WTC11 (cell line): ENCODE measurements at regions not wholly inside any gene's neighbourhood (a gene's known extent, or its start where the extent isn't known, plus 50 kb on each side); places are given as distances from the start of the nearest gene placed in this dataset.

Source experiments
- ATAC-seq: fragments of 200-7000 bp; cut with Tn5 transposase; 2 replicates; pipeline ENCODE4 v1.10.0; 2021; ENCODE audit warnings: mild to moderate bottlenecking, moderate library complexity
- CTCF ChIA-PET: fragments of 300-600 bp; sonication (Branson Sonifier 250); formaldehyde crosslinking; loops from one replicate; lab custom pipeline; 2021; ENCODE audit warnings: antibody characterized with exemption; lab: Charles Lee
- POLR2A ChIA-PET: fragments of 350-600 bp; sonication (Branson Sonifier 250); formaldehyde crosslinking; loops from one replicate; lab custom pipeline; 2021; ENCODE audit warnings: antibody characterized with exemption; lab: Charles Lee
- DNase-seq: peaks from one replicate; pipeline ENCODE4 v3.0.0; 2021; ENCODE audit warnings: low spot score
- H3K27ac Mint-ChIP-seq: 2 replicates; pipeline ENCODE4 v1.8.0; 2021; ENCODE audit warnings: mixed read lengths
- H3K27me3 Mint-ChIP-seq: 2 replicates; pipeline ENCODE4 v1.8.0; 2021; ENCODE audit warnings: low read depth, mild to moderate bottlenecking, moderate library complexity, mixed read lengths
- H3K36me3 Mint-ChIP-seq: 2 replicates; pipeline ENCODE4 v1.8.0; 2021; ENCODE audit warnings: mixed read lengths
- H3K4me1 Mint-ChIP-seq: 2 replicates; pipeline ENCODE4 v1.8.0; 2022; ENCODE audit warnings: mixed read lengths
- H3K4me3 Mint-ChIP-seq: 2 replicates; pipeline ENCODE4 v1.8.0; 2021; ENCODE audit warnings: mild to moderate bottlenecking, moderate library complexity, mixed read lengths
- H3K9me3 Mint-ChIP-seq: 2 replicates; pipeline ENCODE4 v1.8.0; 2021; ENCODE audit warnings: mixed read lengths
- ARID4B ChIP-seq: sonication (generic); formaldehyde crosslinking; IDR thresholded peaks from 2 replicates; pipeline ENCODE4 v1.8.0; 2023; ENCODE audit warnings: missing genetic modification reagents, mild to moderate bottlenecking, borderline replicate concordance
- ATF3 ChIP-seq: sonication (generic); formaldehyde crosslinking; conservative IDR thresholded peaks from 2 replicates; pipeline ENCODE4 v1.8.1; 2022; ENCODE audit warnings: mild to moderate bottlenecking, missing genetic modification reagents
- CREM ChIP-seq: sonication (generic); formaldehyde crosslinking; IDR thresholded peaks from 2 replicates; pipeline ENCODE4 v1.8.1; 2022; ENCODE audit warnings: mild to moderate bottlenecking, missing genetic modification reagents, moderate library complexity
- ESRRA ChIP-seq: sonication (generic); formaldehyde crosslinking; IDR thresholded peaks from 2 replicates; pipeline ENCODE4 v1.8.1; 2022; ENCODE audit warnings: mild to moderate bottlenecking, missing genetic modification reagents, borderline replicate concordance
- ETV6 ChIP-seq: sonication (generic); formaldehyde crosslinking; IDR thresholded peaks from 2 replicates; pipeline ENCODE4 v1.8.1; 2022; ENCODE audit warnings: mild to moderate bottlenecking, missing genetic modification reagents
- FOXK1 ChIP-seq: sonication (generic); formaldehyde crosslinking; IDR thresholded peaks from 2 replicates; pipeline ENCODE4 v1.8.0; 2022; ENCODE audit warnings: mild to moderate bottlenecking, moderate library complexity, missing genetic modification reagents
- GTF2I ChIP-seq: fragments of 250-450 bp; sonication (Bioruptor Pico); conservative IDR thresholded peaks from 2 replicates; pipeline ENCODE4 v1.4.0; 2021; ENCODE audit warnings: mild to moderate bottlenecking
- JAZF1 ChIP-seq: fragments of 250-450 bp; sonication (Bioruptor Pico); IDR thresholded peaks from 2 replicates; pipeline ENCODE4 v1.9.0; 2021; ENCODE audit warnings: moderate library complexity, mild to moderate bottlenecking, inconsistent platforms
- OVOL2 ChIP-seq: fragments of 250-450 bp; sonication (Bioruptor Pico); IDR thresholded peaks from 2 replicates; pipeline ENCODE4 v1.9.0; 2021; ENCODE audit warnings: mild to moderate bottlenecking, borderline replicate concordance
- SMAD3 ChIP-seq: sonication (generic); formaldehyde crosslinking; IDR thresholded peaks from 2 replicates; pipeline ENCODE4 v1.8.0; 2022; ENCODE audit warnings: missing genetic modification reagents, mild to moderate bottlenecking, borderline replicate concordance
- SOX15 ChIP-seq: fragments of 250-450 bp; sonication (Bioruptor Pico); IDR thresholded peaks from 2 replicates; pipeline ENCODE4 v1.9.0; 2021; ENCODE audit warnings: mild to moderate bottlenecking
- TEAD4 ChIP-seq: sonication (generic); formaldehyde crosslinking; IDR thresholded peaks from 2 replicates; pipeline ENCODE4 v1.8.0; 2022; ENCODE audit warnings: mild to moderate bottlenecking, missing genetic modification reagents
- ZNF219 ChIP-seq: sonication (generic); formaldehyde crosslinking; IDR thresholded peaks from 2 replicates; pipeline ENCODE4 v1.8.0; 2023; ENCODE audit warnings: missing genetic modification reagents, mild to moderate bottlenecking, borderline replicate concordance
- ZNF232 ChIP-seq: sonication (generic); formaldehyde crosslinking; IDR thresholded peaks from 2 replicates; pipeline ENCODE4 v1.8.0; 2022; ENCODE audit warnings: mild to moderate bottlenecking, missing genetic modification reagents
- ZNF317 ChIP-seq: sonication (generic); formaldehyde crosslinking; IDR thresholded peaks from 2 replicates; pipeline ENCODE4 v1.8.1; 2023; ENCODE audit warnings: low read depth, mild to moderate bottlenecking, moderate library complexity, missing genetic modification reagents, borderline replicate concordance
- ZNF396 ChIP-seq: fragments of 250-450 bp; sonication (Bioruptor Pico); IDR thresholded peaks from 2 replicates; pipeline ENCODE4 v1.8.0; 2021; ENCODE audit warnings: mild to moderate bottlenecking, moderate library complexity, borderline replicate concordance
- ZNF423 ChIP-seq: fragments of 250-450 bp; sonication (Bioruptor Pico); IDR thresholded peaks from 2 replicates; pipeline ENCODE4 v2.1.2; 2022; ENCODE audit warnings: mild to moderate bottlenecking, moderate library complexity
- ZNF425 ChIP-seq: fragments of 250-450 bp; sonication (Bioruptor Pico); conservative IDR thresholded peaks from 2 replicates; pipeline ENCODE4 v1.9.0; 2021; ENCODE audit warnings: mild to moderate bottlenecking
- ZNF512 ChIP-seq: sonication (generic); formaldehyde crosslinking; IDR thresholded peaks from 2 replicates; pipeline ENCODE4 v1.8.1; 2022; ENCODE audit warnings: missing genetic modification reagents, borderline replicate concordance
- ZNF532 ChIP-seq: fragments of 250-450 bp; sonication (Bioruptor Pico); IDR thresholded peaks from 2 replicates; pipeline ENCODE4 v1.9.0; 2021; ENCODE audit warnings: mild to moderate bottlenecking, borderline replicate concordance

GRCh38 chr16:85329059-85329812 lies 217.0 kb upstream of the CIBAR2 start:
- Mint-ChIP-seq H3K9me3 (no peaks in the 10 kb centered on the region), H3K27me3 (peaks cover 40% of the 10 kb centered on the region), H3K4me1 (peaks cover 62% of the 10 kb centered on the region), H3K36me3 (no peaks in the 10 kb centered on the region), H3K4me3 (peak overlapping the region; percentile 61), H3K27ac (peak overlapping the region; percentile 92; the same call in 1 of the 2 replicates)
- DNase-seq (peak; percentile 64), ATAC-seq (peak; percentile 3)
- TF ChIP-seq ZNF425 (CRISPR knock-in tag) (no peak), TEAD4 (CRISPR knock-in tag) (no peak), ATF3 (CRISPR knock-in tag) (no peak), JAZF1 (CRISPR knock-in tag) (no peak), ESRRA (0 out of 2 replicates have a peak, but pooled peaks have one; percentile 44), GTF2I (CRISPR knock-in tag) (peak; percentile 98), CREM (CRISPR knock-in tag) (0 out of 2 replicates have a peak, but pooled peaks have one; percentile 16), ZNF423 (peak; percentile 65), FOXK1 (CRISPR knock-in tag) (peak; percentile 75), ZNF512 (CRISPR knock-in tag) (no peak), ETV6 (no peak)
- POLR2A ChIA-PET: interaction anchor here (0.6 kb wide), 1 partner anchor 215 kb away, joined by 6 read pairs; no protein-coding TSS in a partner anchor
- CTCF ChIA-PET: interaction anchor here (0.6 to 3.3 kb wide), 12 partner anchors 13 to 247 kb away, joined by 3 to 23 read pairs (median 4); no protein-coding TSS in a partner anchor

GRCh38 chr16:85330006-85330693 lies 217.9 kb upstream of the CIBAR2 start:
- POLR2A ChIA-PET: no interaction called here
- H3K36me3 Mint-ChIP-seq: no peaks in the 10 kb centered on the region
- H3K4me3 Mint-ChIP-seq: peak overlapping the region; percentile 53
- peaks cover 46% of the 10 kb centered on the region for H3K27me3 Mint-ChIP-seq
- no peak for DNase-seq
- CTCF ChIA-PET: interaction anchor here (0.6 to 3.3 kb wide), 41 partner anchors 8 to 302 kb away, joined by 3 to 23 read pairs (median 4); partner anchors contain the start of gene GSE1
- no peaks in the 10 kb centered on the region for H3K9me3 Mint-ChIP-seq
- H3K27ac Mint-ChIP-seq: peak overlapping the region; percentile 39
- no peak for ATAC-seq
- H3K4me1 Mint-ChIP-seq: peaks cover 67% of the 10 kb centered on the region
- TF ChIP-seq OVOL2 (CRISPR knock-in tag) (no peak), ZNF317 (CRISPR knock-in tag) (no peak), FOXK1 (CRISPR knock-in tag) (no peak), ARID4B (CRISPR knock-in tag) (no peak), ETV6 (no peak), ZNF532 (CRISPR knock-in tag) (no peak), ZNF232 (CRISPR knock-in tag) (no peak), SMAD3 (no peak), ZNF219 (CRISPR knock-in tag) (no peak), SOX15 (no peak), ZNF396 (CRISPR knock-in tag) (no peak)
